Karpas-422 (cell line): ENCODE measurements at regions not wholly inside any gene's neighbourhood (a gene's known extent, or its start where the extent isn't known, plus 50 kb on each side); places are given as distances from the start of the nearest gene placed in this dataset.

Experiments used
- DNase-seq: peaks from one replicate; pipeline ENCODE4 v3.0.0-alpha.2; 2015
- H2AFZ ChIP-seq: fragments of 200-600 bp; sonication (generic); 2 replicates; pipeline ENCODE4 v1.6.1; 2014; ENCODE audit warnings: antibody characterized with exemption, low read length, mixed read lengths
- H3K27ac ChIP-seq: fragments of 200-600 bp; sonication (generic); 2 replicates; pipeline ENCODE4 v1.5.1; 2014; ENCODE audit warnings: mild to moderate bottlenecking, low read length, moderate library complexity
- H3K27me3 ChIP-seq: fragments of 200-600 bp; sonication (generic); 2 replicates; pipeline ENCODE4 v1.6.1; 2014; ENCODE audit warnings: low read length, mixed read lengths
- H3K36me3 ChIP-seq: fragments of 200-600 bp; sonication (generic); 2 replicates; pipeline ENCODE4 v1.6.1; 2014; ENCODE audit warnings: low read length, mixed read lengths; ENCODE audit not compliant: insufficient read depth
- H3K4me1 ChIP-seq: fragments of 200-600 bp; sonication (generic); 2 replicates; pipeline ENCODE4 v1.6.1; 2014; ENCODE audit warnings: mild to moderate bottlenecking, low read length, mixed read lengths
- H3K4me2 ChIP-seq: fragments of 200-600 bp; sonication (generic); 2 replicates; pipeline ENCODE4 v1.6.1; 2014; ENCODE audit warnings: low read length, low read depth, mild to moderate bottlenecking; ENCODE audit not compliant: poor library complexity, severe bottlenecking
- H3K4me3 ChIP-seq: fragments of 200-600 bp; sonication (generic); 2 replicates; pipeline ENCODE4 v1.5.1; 2014; ENCODE audit warnings: mild to moderate bottlenecking, antibody characterized with exemption, low read length, mixed read lengths
- H3K79me2 ChIP-seq: fragments of 200-600 bp; sonication (generic); 2 replicates; pipeline ENCODE4 v1.6.1; 2014; ENCODE audit warnings: mild to moderate bottlenecking, low read length, mixed read lengths
- H3K9ac ChIP-seq: fragments of 200-600 bp; sonication (generic); 2 replicates; pipeline ENCODE4 v1.6.0; 2014; ENCODE audit warnings: low read length
- H3K9me2 ChIP-seq: fragments of 200-600 bp; sonication (generic), shearing (Covaris generic); replicated peaks from 2 replicates; pipeline ENCODE4 v1.6.0; 2014; ENCODE audit warnings: mild to moderate bottlenecking, low read length, moderate library complexity; ENCODE audit not compliant: insufficient read depth
- H3K9me3 ChIP-seq: fragments of 300-700, 200-600 bp; sonication (generic); 2 replicates; pipeline ENCODE4 v1.6.1; 2014; ENCODE audit warnings: low read length, mixed read lengths
- H4K20me1 ChIP-seq: fragments of 200-600 bp; sonication (generic); 2 replicates; pipeline ENCODE4 v1.6.1; 2014; ENCODE audit warnings: mild to moderate bottlenecking, antibody characterized with exemption, low read length, low read depth; ENCODE audit not compliant: insufficient read depth

GRCh38 chr5:164060786-164061355, 555.5 kb downstream of the MAT2B start:
- H3K4me1 ChIP-seq, result no peaks in the 10 kb centered on the region
- no peaks in the 10 kb centered on the region for H3K9me3 ChIP-seq
- no peak overlapping the region for H2AFZ ChIP-seq
- no peak overlapping the region for H3K9ac ChIP-seq
- H3K79me2 ChIP-seq, result no peaks in the 10 kb centered on the region
- no peaks in the 10 kb centered on the region for H3K27me3 ChIP-seq
- peaks cover 5% of the 10 kb centered on the region; the same call in 1 of the 2 replicates for H3K9me2 ChIP-seq
- H3K4me2 ChIP-seq, result no peak overlapping the region
- no peaks in the 10 kb centered on the region for H4K20me1 ChIP-seq
- H3K27ac ChIP-seq, result no peak overlapping the region
- DNase-seq, result no peak
- no peak overlapping the region for H3K4me3 ChIP-seq
- H3K36me3 ChIP-seq, result no peaks in the 10 kb centered on the region

GRCh38 chr5:164062304-164062703, 556.9 kb downstream of the MAT2B start:
- Histone ChIP-seq H3K9me2 (peaks cover 5% of the 10 kb centered on the region; the same call in 1 of the 2 replicates), H3K4me3 (no peak overlapping the region), H3K9ac (no peak overlapping the region), H3K4me1 (no peaks in the 10 kb centered on the region), H2AFZ (no peak overlapping the region), H3K9me3 (no peaks in the 10 kb centered on the region), H3K27ac (no peak overlapping the region), H3K27me3 (no peaks in the 10 kb centered on the region), H4K20me1 (no peaks in the 10 kb centered on the region), H3K36me3 (no peaks in the 10 kb centered on the region), H3K4me2 (no peak overlapping the region), H3K79me2 (no peaks in the 10 kb centered on the region)
- DNase-seq, result no peak

DNA sequence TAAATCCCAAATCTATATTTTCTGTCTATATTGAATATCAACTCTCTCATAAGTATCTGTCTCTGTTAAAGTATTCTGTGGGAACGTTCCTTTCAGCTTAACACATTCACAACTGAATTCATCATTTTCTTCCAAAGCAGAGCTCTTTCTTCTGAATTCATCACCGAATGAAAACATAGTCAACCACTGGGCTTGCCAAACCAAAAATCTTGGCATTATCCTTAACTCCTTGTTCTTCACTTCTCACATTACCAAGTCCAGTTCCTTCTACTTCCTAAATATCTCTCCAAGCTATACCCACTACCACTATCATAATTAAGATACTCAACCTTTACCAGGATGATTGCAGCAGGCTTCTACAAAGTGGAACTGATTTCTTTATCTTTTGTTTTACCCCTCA, 559.8 kb downstream of the MAT2B start:
- H3K4me2 ChIP-seq, result no peak overlapping the region
- no peak for DNase-seq
- H3K9ac ChIP-seq, result no peak overlapping the region
- H3K4me3 ChIP-seq, result no peak overlapping the region
- no peaks in the 10 kb centered on the region for H3K36me3 ChIP-seq
- no peak overlapping the region for H3K27ac ChIP-seq
- H4K20me1 ChIP-seq, result no peaks in the 10 kb centered on the region
- H3K4me1 ChIP-seq, result no peaks in the 10 kb centered on the region
- H3K9me2 ChIP-seq, result peaks cover 5% of the 10 kb centered on the region; the same call in 1 of the 2 replicates
- no peaks in the 10 kb centered on the region for H3K27me3 ChIP-seq
- no peak overlapping the region for H2AFZ ChIP-seq
- H3K79me2 ChIP-seq, result no peaks in the 10 kb centered on the region
- H3K9me3 ChIP-seq, result no peaks in the 10 kb centered on the region

GRCh38 chr5:164071671-164072070, 566.3 kb downstream of the MAT2B start:
- DNase-seq, result no peak
- H3K36me3 ChIP-seq, result no peaks in the 10 kb centered on the region
- no peaks in the 10 kb centered on the region for H3K4me1 ChIP-seq
- no peak overlapping the region for H3K27ac ChIP-seq
- H2AFZ ChIP-seq, result no peak overlapping the region
- H3K4me2 ChIP-seq, result no peak overlapping the region
- no peaks in the 10 kb centered on the region for H3K9me3 ChIP-seq
- no peak overlapping the region for H3K4me3 ChIP-seq
- no peak overlapping the region for H3K9ac ChIP-seq
- H4K20me1 ChIP-seq, result no peaks in the 10 kb centered on the region
- no peaks in the 10 kb centered on the region for H3K79me2 ChIP-seq
- no peaks in the 10 kb centered on the region for H3K27me3 ChIP-seq
- H3K9me2 ChIP-seq, result no peaks in the 10 kb centered on the region; the same call in 1 of the 2 replicates

DNA sequence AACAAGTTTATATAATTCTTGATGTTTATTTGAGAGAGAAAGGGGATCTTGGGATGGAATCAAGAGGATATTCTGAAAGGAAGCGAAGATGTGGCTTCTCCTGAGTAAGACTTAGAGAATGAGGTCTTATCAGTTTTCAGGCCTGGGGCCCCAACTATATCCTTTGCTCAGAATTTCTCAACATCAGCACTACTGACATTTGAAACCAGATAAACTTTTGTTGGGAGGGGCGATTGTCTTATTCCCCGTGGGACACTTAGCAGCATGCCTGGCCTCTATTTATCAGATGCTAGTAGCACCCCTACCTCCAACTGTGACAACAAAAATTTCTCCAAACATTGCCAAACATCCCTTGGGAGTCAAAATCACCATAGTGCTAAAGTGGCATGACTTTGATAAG, 567.7 kb downstream of the MAT2B start:
- Histone ChIP-seq H3K79me2 (no peaks in the 10 kb centered on the region), H3K4me1 (no peaks in the 10 kb centered on the region), H3K4me3 (no peak overlapping the region), H3K36me3 (no peaks in the 10 kb centered on the region), H3K9ac (no peak overlapping the region), H3K27ac (no peak overlapping the region), H2AFZ (no peak overlapping the region), H3K9me2 (no peaks in the 10 kb centered on the region; the same call in 1 of the 2 replicates), H4K20me1 (no peaks in the 10 kb centered on the region), H3K27me3 (no peaks in the 10 kb centered on the region), H3K9me3 (no peaks in the 10 kb centered on the region), H3K4me2 (no peak overlapping the region)
- no peak for DNase-seq

GRCh38 chr5:164076556-164076955, 571.1 kb downstream of the MAT2B start:
- H3K9me2 ChIP-seq, result no peaks in the 10 kb centered on the region
- DNase-seq, result no peak
- H3K4me2 ChIP-seq, result no peak overlapping the region
- H3K79me2 ChIP-seq, result no peaks in the 10 kb centered on the region
- H3K9ac ChIP-seq, result no peak overlapping the region
- H3K36me3 ChIP-seq, result no peaks in the 10 kb centered on the region
- no peaks in the 10 kb centered on the region for H3K27me3 ChIP-seq
- H3K4me1 ChIP-seq, result no peaks in the 10 kb centered on the region
- no peak overlapping the region for H3K27ac ChIP-seq
- H2AFZ ChIP-seq, result no peak overlapping the region
- no peaks in the 10 kb centered on the region for H3K9me3 ChIP-seq
- no peak overlapping the region for H3K4me3 ChIP-seq
- no peaks in the 10 kb centered on the region for H4K20me1 ChIP-seq

DNA sequence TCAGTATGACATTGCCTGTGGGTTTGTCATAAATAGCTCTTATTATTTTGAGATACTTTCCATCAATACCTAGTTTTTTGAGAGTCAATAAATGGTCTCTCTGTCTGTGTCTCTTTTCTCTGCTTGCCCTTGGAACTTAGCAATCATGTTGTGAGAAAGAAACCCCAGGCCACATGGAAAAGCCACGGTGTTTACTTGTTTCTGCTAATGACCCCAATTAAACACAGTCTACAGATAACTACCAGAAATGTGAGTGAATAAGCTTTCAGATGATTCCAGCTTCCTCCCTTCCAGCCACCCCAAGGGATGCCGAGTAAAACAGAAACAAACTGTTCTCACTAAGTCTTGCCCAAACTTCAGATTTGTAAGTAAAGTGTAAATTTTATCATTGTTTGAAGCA, 584.9 kb downstream of the MAT2B start:
- no peak overlapping the region for H3K27ac ChIP-seq
- H4K20me1 ChIP-seq, result no peaks in the 10 kb centered on the region
- H3K36me3 ChIP-seq, result no peaks in the 10 kb centered on the region
- no peaks in the 10 kb centered on the region for H3K9me3 ChIP-seq
- H3K27me3 ChIP-seq, result no peaks in the 10 kb centered on the region
- H3K9me2 ChIP-seq, result no peaks in the 10 kb centered on the region; the same call in 1 of the 2 replicates
- no peak for DNase-seq
- no peak overlapping the region for H3K4me2 ChIP-seq
- no peaks in the 10 kb centered on the region for H3K79me2 ChIP-seq
- no peak overlapping the region for H2AFZ ChIP-seq
- no peak overlapping the region for H3K9ac ChIP-seq
- H3K4me3 ChIP-seq, result no peak overlapping the region
- H3K4me1 ChIP-seq, result no peaks in the 10 kb centered on the region

- H3K9me2 ChIP-seq, result no peaks in the 10 kb centered on the region; the same call in 1 of the 2 replicates
- no peak overlapping the region for H3K4me3 ChIP-seq
- H3K27ac ChIP-seq, result no peak overlapping the region
- H3K27me3 ChIP-seq, result no peaks in the 10 kb centered on the region
- no peaks in the 10 kb centered on the region for H4K20me1 ChIP-seq
- no peaks in the 10 kb centered on the region for H3K4me1 ChIP-seq
- H3K9ac ChIP-seq, result no peak overlapping the region
- H3K4me2 ChIP-seq, result no peak overlapping the region
- H3K79me2 ChIP-seq, result no peaks in the 10 kb centered on the region
- no peak for DNase-seq
- no peaks in the 10 kb centered on the region for H3K9me3 ChIP-seq
- H2AFZ ChIP-seq, result no peak overlapping the region
- H3K36me3 ChIP-seq, result no peaks in the 10 kb centered on the region
These were observed 586.4 kb downstream of the MAT2B start for GRCh38 chr5:164091836-164092235.
